ENCODE measurements at regions not wholly inside any gene's neighbourhood (a gene's known extent, or its start where the extent isn't known, plus 50 kb on each side); places are given as distances from the start of the nearest gene placed in this dataset.

DNA sequence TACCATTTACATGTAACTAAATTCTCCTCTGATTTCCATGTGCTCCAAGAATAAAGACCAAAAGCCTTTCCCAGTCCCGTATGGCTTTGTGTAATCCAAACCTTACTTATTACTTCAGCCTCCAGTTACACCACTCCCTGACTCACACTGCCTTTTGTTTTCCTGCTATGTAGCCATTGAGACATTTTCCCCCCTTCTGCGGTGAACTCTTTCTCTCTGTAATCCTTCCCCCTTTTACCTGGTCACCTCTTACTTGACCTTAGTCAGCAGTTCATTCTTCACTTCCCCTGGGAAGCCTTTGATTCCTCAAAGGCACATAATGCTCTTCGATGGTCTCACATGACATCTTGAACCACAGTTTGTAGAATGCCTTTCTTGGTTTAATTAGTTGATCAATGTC is 256.0 kb upstream of the FANCL start:
- H3K4me3 ChIP-seq (ENCODE audit: low read length), result no peak overlapping the region
- H3K27ac ChIP-seq (ENCODE audit: low read length), result peak overlapping the region; percentile 86
- H3K9me3 ChIP-seq (ENCODE audit: control insufficient read depth, low read depth, low read length), result no peaks in the 10 kb centered on the region
- no peak overlapping the region for H3K9ac ChIP-seq (ENCODE audit: low read length)
- H3K27me3 ChIP-seq (ENCODE audit: control insufficient read depth, insufficient read depth, low read length), result no peaks in the 10 kb centered on the region
- no peaks in the 10 kb centered on the region for H3K36me3 ChIP-seq (ENCODE audit: control insufficient read depth, low read depth, low read length)
- peaks cover 54% of the 10 kb centered on the region for H3K4me1 ChIP-seq (ENCODE audit: control insufficient read depth, low read depth, low read length)

DNA sequence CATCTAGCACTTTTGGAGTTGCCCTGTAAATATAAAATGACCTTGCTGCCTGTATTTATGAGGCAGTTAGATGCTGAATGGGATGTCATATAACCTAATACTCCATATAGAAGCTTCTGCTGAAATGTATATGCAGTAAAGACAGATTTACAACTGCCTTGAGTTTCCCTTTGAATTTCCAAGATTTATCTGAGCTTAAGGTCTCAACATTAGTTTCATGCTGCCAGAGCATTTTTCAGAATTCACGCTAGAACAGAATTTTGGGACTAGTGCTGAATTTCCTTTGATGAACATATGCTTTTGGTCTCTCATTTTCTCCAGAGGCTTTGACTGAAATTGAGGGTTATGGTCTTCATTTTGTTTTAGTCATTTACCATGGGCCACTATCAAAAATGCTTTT is 254.7 kb upstream of the FANCL start:
- peak overlapping the region; percentile 39 for H3K27ac ChIP-seq (ENCODE audit: low read length)
- peaks cover 45% of the 10 kb centered on the region for H3K4me1 ChIP-seq (ENCODE audit: control insufficient read depth, low read depth, low read length)
- H3K36me3 ChIP-seq (ENCODE audit: control insufficient read depth, low read depth, low read length), result no peaks in the 10 kb centered on the region

DNA sequence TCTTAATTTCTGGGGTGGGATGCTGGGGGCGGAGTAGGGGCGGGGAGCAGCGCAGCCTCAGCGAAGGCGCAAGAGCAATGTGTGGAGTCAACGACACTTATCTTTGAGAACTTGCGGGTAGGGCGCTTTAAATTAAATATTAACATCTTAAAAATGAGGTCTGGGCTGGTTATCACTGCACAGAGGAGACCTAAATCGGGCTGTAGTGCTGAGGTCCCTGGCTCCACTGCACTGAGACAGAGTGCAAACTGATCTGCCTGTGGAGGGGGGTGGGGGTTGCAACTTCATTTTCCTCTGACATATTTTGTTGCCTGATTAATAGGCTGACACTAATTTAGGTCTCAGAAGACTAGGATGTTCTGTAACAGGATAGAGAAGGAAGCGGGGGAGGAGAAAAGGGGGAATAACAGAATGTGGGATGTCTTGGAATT is 253.0 kb upstream of the FANCL start:
- Histone ChIP-seq H3K36me3 (ENCODE audit: control insufficient read depth, low read depth, low read length) (no peaks in the 10 kb centered on the region), H3K9me3 (ENCODE audit: control insufficient read depth, low read depth, low read length) (no peaks in the 10 kb centered on the region), H3K27ac (ENCODE audit: low read length) (no peak overlapping the region), H3K27me3 (ENCODE audit: control insufficient read depth, insufficient read depth, low read length) (no peaks in the 10 kb centered on the region), H3K9ac (ENCODE audit: low read length) (no peak overlapping the region), H3K4me1 (ENCODE audit: control insufficient read depth, low read depth, low read length) (peaks cover 36% of the 10 kb centered on the region), H3K4me3 (ENCODE audit: low read length) (no peak overlapping the region)

More for the DNA sequence above, 254.7 kb upstream of the FANCL start:
- no peaks in the 10 kb centered on the region for H3K9me3 ChIP-seq (ENCODE audit: control insufficient read depth, low read depth, low read length)
- no peak overlapping the region for H3K9ac ChIP-seq (ENCODE audit: low read length)
- no peaks in the 10 kb centered on the region for H3K27me3 ChIP-seq (ENCODE audit: control insufficient read depth, insufficient read depth, low read length)
- no peak overlapping the region for H3K4me3 ChIP-seq (ENCODE audit: low read length)

DNA sequence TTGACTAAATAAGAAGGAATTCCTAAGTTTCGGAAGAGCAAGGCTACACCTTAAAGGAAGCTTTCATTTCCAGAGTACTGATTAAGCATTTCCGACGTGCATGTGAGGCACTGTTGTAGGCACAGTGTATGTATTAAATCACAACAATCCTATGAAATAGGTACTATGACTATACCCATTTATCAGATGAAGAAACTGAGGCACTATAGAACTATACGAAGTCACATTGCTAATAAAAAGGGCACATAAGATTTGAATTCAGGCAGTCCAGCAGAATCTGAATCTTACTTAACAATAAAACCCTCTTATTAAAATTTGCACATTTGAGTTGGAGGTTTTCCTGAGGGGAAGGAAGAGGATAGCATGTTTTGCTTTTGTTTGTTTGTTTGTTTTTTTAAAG is 243.5 kb upstream of the FANCL start:
- H3K4me1 ChIP-seq (ENCODE audit: control insufficient read depth, low read depth, low read length), result peaks cover 1% of the 10 kb centered on the region
- H3K27ac ChIP-seq (ENCODE audit: low read length), result no peak overlapping the region
- no peak overlapping the region for H3K9ac ChIP-seq (ENCODE audit: low read length)
- peaks cover 9% of the 10 kb centered on the region for H3K9me3 ChIP-seq (ENCODE audit: control insufficient read depth, low read depth, low read length)
- H3K27me3 ChIP-seq (ENCODE audit: control insufficient read depth, insufficient read depth, low read length), result no peaks in the 10 kb centered on the region
- H3K36me3 ChIP-seq (ENCODE audit: control insufficient read depth, low read depth, low read length), result no peaks in the 10 kb centered on the region
- no peak overlapping the region for H3K4me3 ChIP-seq (ENCODE audit: low read length)

DNA sequence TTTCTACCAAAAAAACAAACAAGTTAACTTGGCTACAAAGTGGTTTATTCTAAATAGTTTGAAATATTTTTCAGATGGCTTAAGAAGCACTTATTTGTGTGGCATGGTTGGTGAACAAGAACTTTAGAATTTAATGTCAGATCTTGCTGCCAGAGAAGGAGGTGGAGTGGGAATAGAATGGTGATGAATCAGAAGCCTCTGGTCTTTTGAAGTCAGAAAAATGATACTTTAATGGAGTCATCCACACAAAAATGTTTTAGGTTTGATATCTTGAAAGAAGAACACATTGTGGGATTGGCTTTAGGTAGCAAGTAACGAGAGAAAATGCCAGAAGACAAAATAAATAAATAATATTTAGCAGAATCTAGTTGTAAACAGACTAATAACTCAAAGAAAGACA is 243.1 kb upstream of the FANCL start:
- H3K9ac ChIP-seq (ENCODE audit: low read length), result no peak overlapping the region
- H3K4me3 ChIP-seq (ENCODE audit: low read length), result no peak overlapping the region
- peaks cover 5% of the 10 kb centered on the region for H3K4me1 ChIP-seq (ENCODE audit: control insufficient read depth, low read depth, low read length)

DNA sequence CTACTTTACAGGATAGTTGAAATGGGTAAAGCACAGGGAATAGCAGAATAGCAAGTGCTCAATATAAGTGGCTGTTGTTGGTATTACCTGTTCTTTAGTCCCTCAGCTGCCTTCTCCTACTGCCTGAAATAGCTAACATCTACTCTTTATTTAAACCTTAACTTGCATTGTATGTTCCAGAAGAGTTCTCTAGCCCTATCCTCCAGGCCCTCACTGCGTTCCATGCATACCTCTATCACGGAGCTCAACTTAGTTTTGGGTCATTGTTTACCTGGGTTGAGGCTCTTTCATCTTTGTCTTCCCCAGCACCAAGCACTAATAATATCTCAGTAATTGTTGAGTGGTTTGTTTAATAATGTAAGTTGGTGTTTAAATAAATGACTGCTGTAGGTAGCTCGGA is 242.2 kb upstream of the FANCL start:
- Histone ChIP-seq H3K4me3 (ENCODE audit: low read length) (no peak overlapping the region), H3K9ac (ENCODE audit: low read length) (no peak overlapping the region), H3K4me1 (ENCODE audit: control insufficient read depth, low read depth, low read length) (peaks cover 10% of the 10 kb centered on the region), H3K36me3 (ENCODE audit: control insufficient read depth, low read depth, low read length) (no peaks in the 10 kb centered on the region), H3K27me3 (ENCODE audit: control insufficient read depth, insufficient read depth, low read length) (no peaks in the 10 kb centered on the region), H3K9me3 (ENCODE audit: control insufficient read depth, low read depth, low read length) (peaks cover 9% of the 10 kb centered on the region), H3K27ac (ENCODE audit: low read length) (no peak overlapping the region)

More for the DNA sequence above, 243.1 kb upstream of the FANCL start:
- Histone ChIP-seq H3K27ac (ENCODE audit: low read length) (no peak overlapping the region), H3K9me3 (ENCODE audit: control insufficient read depth, low read depth, low read length) (peaks cover 9% of the 10 kb centered on the region), H3K27me3 (ENCODE audit: control insufficient read depth, insufficient read depth, low read length) (no peaks in the 10 kb centered on the region), H3K36me3 (ENCODE audit: control insufficient read depth, low read depth, low read length) (no peaks in the 10 kb centered on the region)

DNA sequence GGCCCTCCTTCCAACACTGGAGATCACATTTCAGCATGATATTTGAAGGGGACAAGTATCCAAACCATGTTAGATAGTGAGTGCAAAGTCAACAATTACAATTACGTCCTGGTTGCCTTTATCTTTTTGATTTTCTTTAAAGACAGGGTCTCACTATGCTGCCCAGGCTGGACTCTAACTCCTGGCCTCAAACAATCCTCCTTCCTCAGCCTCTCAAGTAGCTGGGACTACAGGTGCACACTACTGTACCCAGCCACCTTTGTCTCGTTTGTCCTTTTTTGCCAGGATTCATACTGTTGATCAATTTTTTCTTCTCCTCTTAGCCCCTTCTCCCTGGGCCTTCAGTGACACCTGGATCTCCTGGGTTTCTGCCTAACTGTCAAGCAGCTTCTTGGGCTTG is 240.5 kb upstream of the FANCL start:
- Histone ChIP-seq H3K36me3 (ENCODE audit: control insufficient read depth, low read depth, low read length) (no peaks in the 10 kb centered on the region), H3K9ac (ENCODE audit: low read length) (no peak overlapping the region)

DNA sequence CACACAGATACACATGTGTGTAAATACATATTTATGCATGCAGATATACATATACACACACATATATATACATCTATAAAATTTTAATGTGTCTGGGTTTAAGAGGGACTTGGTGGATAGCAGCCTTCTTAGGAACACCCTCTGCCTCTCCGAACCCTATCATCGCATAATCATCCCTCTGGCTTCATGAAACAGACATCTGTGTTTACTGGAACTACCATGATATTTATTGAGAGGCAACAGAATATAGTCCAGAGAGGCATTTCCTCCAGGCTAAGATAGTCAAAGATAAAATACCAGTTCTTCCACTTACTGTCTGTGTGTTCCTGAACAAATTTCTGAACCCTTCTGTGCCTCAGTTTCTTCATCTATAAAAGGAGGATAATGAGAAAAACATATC is 239.0 kb upstream of the FANCL start:
- Histone ChIP-seq H3K4me3 (ENCODE audit: low read length) (no peak overlapping the region), H3K27me3 (ENCODE audit: control insufficient read depth, insufficient read depth, low read length) (no peaks in the 10 kb centered on the region), H3K9ac (ENCODE audit: low read length) (no peak overlapping the region), H3K9me3 (ENCODE audit: control insufficient read depth, low read depth, low read length) (no peaks in the 10 kb centered on the region), H3K36me3 (ENCODE audit: control insufficient read depth, low read depth, low read length) (no peaks in the 10 kb centered on the region), H3K27ac (ENCODE audit: low read length) (no peak overlapping the region), H3K4me1 (ENCODE audit: control insufficient read depth, low read depth, low read length) (peaks cover 10% of the 10 kb centered on the region)

More for the DNA sequence above, 240.5 kb upstream of the FANCL start:
- no peaks in the 10 kb centered on the region for H3K27me3 ChIP-seq (ENCODE audit: control insufficient read depth, insufficient read depth, low read length)
- H3K27ac ChIP-seq (ENCODE audit: low read length), result no peak overlapping the region
- H3K4me1 ChIP-seq (ENCODE audit: control insufficient read depth, low read depth, low read length), result peaks cover 10% of the 10 kb centered on the region
- H3K9me3 ChIP-seq (ENCODE audit: control insufficient read depth, low read depth, low read length), result no peaks in the 10 kb centered on the region
- H3K4me3 ChIP-seq (ENCODE audit: low read length), result no peak overlapping the region

DNA sequence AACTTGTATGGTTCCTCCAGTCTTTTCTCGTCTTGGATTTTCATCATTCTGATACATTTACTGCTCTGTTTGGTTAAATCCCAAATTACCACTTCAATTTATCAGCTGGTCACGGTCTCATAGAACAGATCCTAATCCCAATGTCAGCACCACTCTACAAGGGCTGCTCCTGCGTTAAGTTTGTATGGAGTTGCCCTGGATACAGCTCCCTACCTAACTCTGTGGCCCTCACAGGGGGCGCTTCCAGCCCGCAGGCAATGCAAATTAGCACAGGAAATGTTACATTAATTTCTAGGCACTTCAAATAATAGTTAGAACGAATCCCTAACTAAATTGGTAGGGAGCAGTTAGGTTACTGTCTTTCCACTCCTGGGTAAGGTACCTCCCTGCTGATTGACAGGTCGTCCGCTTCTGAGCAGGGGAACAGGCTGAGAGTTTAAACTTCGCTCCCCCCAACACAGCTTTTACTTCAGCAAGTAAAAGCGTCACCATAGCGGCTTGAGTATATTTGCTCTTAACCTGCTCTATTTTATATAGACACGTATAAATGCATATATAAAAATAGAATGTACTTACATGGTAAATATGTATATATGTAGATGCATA is 238.5 kb upstream of the FANCL start:
- H3K36me3 ChIP-seq (ENCODE audit: control insufficient read depth, low read depth, low read length), result no peaks in the 10 kb centered on the region
- no peaks in the 10 kb centered on the region for H3K27me3 ChIP-seq (ENCODE audit: control insufficient read depth, insufficient read depth, low read length)
- H3K9ac ChIP-seq (ENCODE audit: low read length), result no peak overlapping the region
- no peaks in the 10 kb centered on the region for H3K9me3 ChIP-seq (ENCODE audit: control insufficient read depth, low read depth, low read length)
- H3K4me1 ChIP-seq (ENCODE audit: control insufficient read depth, low read depth, low read length), result peaks cover 10% of the 10 kb centered on the region
- H3K4me3 ChIP-seq (ENCODE audit: low read length), result no peak overlapping the region
- no peak overlapping the region for H3K27ac ChIP-seq (ENCODE audit: low read length)

DNA sequence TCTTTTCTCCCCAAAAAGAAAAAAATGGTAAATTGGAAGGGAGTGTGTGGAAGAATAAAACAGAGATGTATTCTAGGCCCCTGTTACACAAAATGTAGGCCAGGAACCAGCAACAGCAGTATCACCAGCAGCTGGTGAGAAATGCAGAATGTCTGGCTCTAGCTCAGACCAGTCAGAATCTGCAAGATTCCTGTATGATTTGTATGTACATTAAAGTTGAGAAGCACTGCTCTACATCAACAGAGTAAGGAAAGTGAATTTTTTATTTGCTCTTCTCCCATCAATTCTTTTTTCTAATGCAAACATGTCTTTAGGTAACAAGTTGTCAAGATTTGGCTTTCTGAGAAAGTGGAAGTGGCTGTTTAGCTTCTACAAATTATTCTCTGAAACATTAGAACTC is 235.4 kb upstream of the FANCL start:
- no peak overlapping the region for H3K27ac ChIP-seq (ENCODE audit: low read length)
- no peak overlapping the region for H3K4me3 ChIP-seq (ENCODE audit: low read length)
- no peaks in the 10 kb centered on the region for H3K27me3 ChIP-seq (ENCODE audit: control insufficient read depth, insufficient read depth, low read length)
- H3K9me3 ChIP-seq (ENCODE audit: control insufficient read depth, low read depth, low read length), result no peaks in the 10 kb centered on the region
- no peaks in the 10 kb centered on the region for H3K36me3 ChIP-seq (ENCODE audit: control insufficient read depth, low read depth, low read length)
- peaks cover 10% of the 10 kb centered on the region for H3K4me1 ChIP-seq (ENCODE audit: control insufficient read depth, low read depth, low read length)
- no peak overlapping the region for H3K9ac ChIP-seq (ENCODE audit: low read length)

DNA sequence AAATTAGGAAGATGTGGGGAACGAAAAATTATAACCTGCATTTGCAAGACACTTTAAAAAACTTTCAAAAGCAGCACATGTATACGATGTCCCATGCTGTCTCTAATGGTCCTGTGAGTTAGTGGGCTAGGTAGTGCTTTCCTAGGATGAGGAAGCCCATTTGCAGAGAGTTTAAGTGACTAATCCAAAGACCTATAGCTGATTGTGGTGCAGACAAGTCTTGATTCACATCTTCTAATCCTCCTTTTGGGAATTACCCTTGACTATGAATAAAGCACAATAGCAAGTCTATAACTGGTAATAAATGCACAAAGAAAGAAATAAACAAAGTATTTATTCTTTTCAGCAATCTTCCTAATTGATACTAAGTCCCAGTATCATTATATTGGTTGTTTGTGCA is 234.6 kb upstream of the FANCL start:
- Histone ChIP-seq H3K27me3 (ENCODE audit: control insufficient read depth, insufficient read depth, low read length) (no peaks in the 10 kb centered on the region), H3K36me3 (ENCODE audit: control insufficient read depth, low read depth, low read length) (no peaks in the 10 kb centered on the region), H3K27ac (ENCODE audit: low read length) (no peak overlapping the region), H3K4me3 (ENCODE audit: low read length) (no peak overlapping the region), H3K9me3 (ENCODE audit: control insufficient read depth, low read depth, low read length) (no peaks in the 10 kb centered on the region), H3K4me1 (ENCODE audit: control insufficient read depth, low read depth, low read length) (peaks cover 10% of the 10 kb centered on the region), H3K9ac (ENCODE audit: low read length) (no peak overlapping the region)

DNA sequence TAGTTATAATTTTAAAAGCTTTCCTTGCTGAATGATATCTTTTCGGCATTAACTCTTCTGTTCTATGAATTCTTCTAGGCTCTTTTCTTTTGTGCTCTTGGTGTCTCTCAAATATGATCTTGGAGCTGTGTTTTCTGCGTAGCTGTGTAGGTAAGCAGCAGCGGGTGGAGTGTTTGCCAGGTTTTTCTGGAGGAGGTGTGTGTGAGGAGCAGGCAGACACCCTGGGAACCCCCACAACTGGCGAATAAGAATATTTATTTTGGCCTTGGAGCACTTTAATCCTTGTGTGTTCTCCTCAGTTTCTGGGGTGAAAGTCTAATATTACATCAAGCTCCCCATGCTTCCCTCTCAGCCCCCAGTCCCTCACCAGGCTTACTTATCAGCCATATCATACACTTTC is 232.0 kb upstream of the FANCL start:
- Histone ChIP-seq H3K27ac (ENCODE audit: low read length) (no peak overlapping the region), H3K4me1 (ENCODE audit: control insufficient read depth, low read depth, low read length) (no peaks in the 10 kb centered on the region), H3K27me3 (ENCODE audit: control insufficient read depth, insufficient read depth, low read length) (no peaks in the 10 kb centered on the region), H3K4me3 (ENCODE audit: low read length) (no peak overlapping the region), H3K9me3 (ENCODE audit: control insufficient read depth, low read depth, low read length) (no peaks in the 10 kb centered on the region), H3K36me3 (ENCODE audit: control insufficient read depth, low read depth, low read length) (no peaks in the 10 kb centered on the region), H3K9ac (ENCODE audit: low read length) (no peak overlapping the region)

Measured in iPS-18a (cell line).